ENCODE measurements at regions not wholly inside any gene's neighbourhood (a gene's known extent, or its start where the extent isn't known, plus 50 kb on each side); places are given as distances from the start of the nearest gene placed in this dataset.

GRCh38 chr10:128209862-128210214 is 83.6 kb upstream of the MKI67 start:
- TF ChIP-seq, protein P1, sequence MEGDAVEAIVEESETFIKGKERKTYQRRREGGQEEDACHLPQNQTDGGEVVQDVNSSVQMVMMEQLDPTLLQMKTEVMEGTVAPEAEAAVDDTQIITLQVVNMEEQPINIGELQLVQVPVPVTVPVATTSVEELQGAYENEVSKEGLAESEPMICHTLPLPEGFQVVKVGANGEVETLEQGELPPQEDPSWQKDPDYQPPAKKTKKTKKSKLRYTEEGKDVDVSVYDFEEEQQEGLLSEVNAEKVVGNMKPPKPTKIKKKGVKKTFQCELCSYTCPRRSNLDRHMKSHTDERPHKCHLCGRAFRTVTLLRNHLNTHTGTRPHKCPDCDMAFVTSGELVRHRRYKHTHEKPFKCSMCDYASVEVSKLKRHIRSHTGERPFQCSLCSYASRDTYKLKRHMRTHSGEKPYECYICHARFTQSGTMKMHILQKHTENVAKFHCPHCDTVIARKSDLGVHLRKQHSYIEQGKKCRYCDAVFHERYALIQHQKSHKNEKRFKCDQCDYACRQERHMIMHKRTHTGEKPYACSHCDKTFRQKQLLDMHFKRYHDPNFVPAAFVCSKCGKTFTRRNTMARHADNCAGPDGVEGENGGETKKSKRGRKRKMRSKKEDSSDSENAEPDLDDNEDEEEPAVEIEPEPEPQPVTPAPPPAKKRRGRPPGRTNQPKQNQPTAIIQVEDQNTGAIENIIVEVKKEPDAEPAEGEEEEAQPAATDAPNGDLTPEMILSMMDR (IDR thresholded peaks at IDR 0.05; ENCODE audit: low read depth, low read length, missing input control), result no peak
- TF ChIP-seq, protein P2, sequence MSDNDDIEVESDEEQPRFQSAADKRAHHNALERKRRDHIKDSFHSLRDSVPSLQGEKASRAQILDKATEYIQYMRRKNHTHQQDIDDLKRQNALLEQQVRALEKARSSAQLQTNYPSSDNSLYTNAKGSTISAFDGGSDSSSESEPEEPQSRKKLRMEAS (IDR thresholded peaks at IDR 0.05), result no peak
- no peak for TF ChIP-seq YY1 (IDR thresholded peaks at IDR 0.05)
- no peak for TF ChIP-seq RAD21 (IDR thresholded peaks at IDR 0.05)
- no peak for TF ChIP-seq SP1 (IDR thresholded peaks at IDR 0.05)
- no peak for TF ChIP-seq RXRA (IDR thresholded peaks at IDR 0.05)
- no peak for TF ChIP-seq TAF1 (conservative IDR thresholded peaks at IDR 0.05)
- no peak for TF ChIP-seq JUND (IDR thresholded peaks at IDR 0.05)
- no peak for TF ChIP-seq GABPA (IDR thresholded peaks at IDR 0.05 in 1 of 2, conservative IDR thresholded peaks at IDR 0.05 in 1 of 2)
- no peak for TF ChIP-seq NR2F2 (IDR thresholded peaks at IDR 0.05)
- no peak for TF ChIP-seq FOXA1 (IDR thresholded peaks at IDR 0.05)
- TF ChIP-seq, protein P3, sequence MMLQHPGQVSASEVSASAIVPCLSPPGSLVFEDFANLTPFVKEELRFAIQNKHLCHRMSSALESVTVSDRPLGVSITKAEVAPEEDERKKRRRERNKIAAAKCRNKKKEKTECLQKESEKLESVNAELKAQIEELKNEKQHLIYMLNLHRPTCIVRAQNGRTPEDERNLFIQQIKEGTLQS (IDR thresholded peaks at IDR 0.05), result no peak

Measured in liver (tissue), 3 donors.